Breast epithelium (tissue), 3 donors: ENCODE measurements at regions not wholly inside any gene's neighbourhood (a gene's known extent, or its start where the extent isn't known, plus 50 kb on each side); places are given as distances from the start of the nearest gene placed in this dataset.

Source experiments
- CTCF ChIP-seq, 3 donors: fragments of 450-650 bp; IDR thresholded peaks; one replicate each; pipeline ENCODE4 v1.5.1; 2016 to 2017; ENCODE audit warnings: antibody characterized with exemption in 3 of 3, mild to moderate bottlenecking in 3 of 3, moderate library complexity in 3 of 3
- POLR2A ChIP-seq: fragments of 450-650 bp; IDR thresholded peaks from one replicate; pipeline ENCODE4 v1.6.1; 2016; ENCODE audit warnings: antibody characterized with exemption, mild to moderate bottlenecking, moderate library complexity
- POLR2AphosphoS5 ChIP-seq, 3 donors: sonication (generic); formaldehyde crosslinking; IDR thresholded peaks; one replicate each; pipeline ENCODE4 v1.6.1; 2017; ENCODE audit warnings: antibody characterized with exemption in 3 of 3

GRCh38 chr17:63035271-63035670, 69.2 kb downstream of the TANC2 start:
- TF ChIP-seq POLR2A (no peak), CTCF (IDR thresholded peaks at IDR 0.05) (no peak), POLR2AphosphoS5 (IDR thresholded peaks at IDR 0.05) (no peak)
